Activated T-cell treated with anti-CD3 and anti-CD28 coated beads for 48 hours (primary cell): ENCODE measurements at regions not wholly inside any gene's neighbourhood (a gene's known extent, or its start where the extent isn't known, plus 50 kb on each side); places are given as distances from the start of the nearest gene placed in this dataset.
"Not testable (repeated sequence)": the region's sequence is repeated elsewhere in the genome, so short reads cannot be mapped to it uniquely, and the experiment has no call there.

Experiments
- DNase-seq: peaks from one replicate; pipeline ENCODE4 v3.0.0-alpha.2; 2020; ENCODE audit warnings: low read depth

DNA sequence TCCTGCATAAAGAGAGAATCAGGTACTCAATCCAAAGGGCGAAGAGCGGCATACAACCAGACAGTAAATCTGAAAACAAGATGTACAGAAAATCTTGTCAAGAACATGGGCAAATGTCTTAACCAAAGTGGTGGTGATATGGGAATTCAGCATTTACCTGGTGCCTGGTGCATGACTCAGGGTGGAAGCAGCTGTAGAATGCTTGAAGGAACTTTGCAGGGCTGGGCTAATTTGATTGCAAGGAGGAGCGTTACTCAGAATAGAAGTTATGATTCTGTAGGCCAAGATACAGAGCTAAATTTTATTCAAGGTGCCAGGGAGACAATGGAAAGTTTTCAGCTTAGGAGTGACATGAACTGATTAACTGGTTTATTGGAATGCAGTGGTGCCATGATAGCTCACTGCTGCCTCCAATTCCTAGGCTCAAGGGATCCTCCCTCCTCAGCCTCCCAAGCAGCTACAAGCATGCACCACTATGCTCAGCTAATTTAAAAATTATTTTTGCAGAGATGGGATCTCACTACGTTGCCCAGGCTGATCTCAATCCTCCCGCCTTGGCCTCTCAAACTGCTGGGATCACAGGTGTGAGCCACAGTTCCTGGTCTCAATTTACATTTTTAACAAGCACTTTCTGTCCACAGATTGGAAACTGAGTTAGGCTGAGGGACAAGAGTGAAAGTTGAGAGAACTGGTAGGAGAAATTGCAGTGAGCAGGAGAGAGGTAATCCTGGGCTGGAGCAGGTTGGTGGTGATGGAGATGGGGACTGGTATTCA lies 91.5 kb upstream of the TBC1D5 start:
- no peak for DNase-seq

- DNase-seq, result no peak
Observed at GRCh38 chr3:17832016-17832415, 89.6 kb upstream of the TBC1D5 start.

DNA sequence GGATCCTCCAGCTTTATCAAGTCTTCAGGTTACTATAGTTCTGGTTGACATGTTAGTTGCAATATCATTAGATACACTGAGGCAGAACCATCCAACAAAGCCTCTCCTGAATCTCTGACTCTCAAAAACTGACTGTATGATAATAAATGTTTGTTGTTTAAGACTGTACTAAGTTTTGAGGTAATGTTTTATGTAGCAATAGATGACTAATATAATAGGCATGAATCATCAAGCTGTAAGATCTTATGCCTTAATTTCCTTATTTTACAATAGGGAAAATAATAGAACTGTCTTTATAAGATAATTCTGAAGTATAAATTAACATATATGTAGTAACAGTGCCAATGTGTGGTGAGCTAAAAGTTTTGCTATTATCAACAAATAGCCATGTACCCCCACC lies 88.9 kb upstream of the TBC1D5 start:
- DNase-seq, result no peak

DNA sequence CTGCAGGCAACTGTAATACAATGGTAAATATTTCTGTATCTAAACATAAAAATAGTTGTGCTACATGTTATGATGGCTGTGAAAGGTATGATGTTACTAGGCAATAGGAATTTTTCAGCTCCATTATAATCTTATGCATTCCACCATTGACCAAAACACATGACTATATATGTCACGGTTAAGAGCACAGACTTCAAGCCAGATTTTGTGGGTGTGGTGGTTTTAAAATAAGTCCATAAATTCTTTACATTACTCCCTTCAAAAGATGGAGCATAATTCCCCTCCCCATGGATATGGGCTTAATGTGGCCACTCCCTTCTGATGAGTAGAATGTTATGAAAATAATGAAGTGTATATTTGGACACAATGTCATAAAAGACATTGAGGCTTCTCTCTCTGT lies 88.4 kb upstream of the TBC1D5 start:
- DNase-seq, result no peak

GRCh38 chr3:17828388-17828787 lies 86.0 kb upstream of the TBC1D5 start:
- DNase-seq, result no peak

GRCh38 chr3:17825298-17825697 lies 82.9 kb upstream of the TBC1D5 start:
- DNase-seq, result no peak

DNA sequence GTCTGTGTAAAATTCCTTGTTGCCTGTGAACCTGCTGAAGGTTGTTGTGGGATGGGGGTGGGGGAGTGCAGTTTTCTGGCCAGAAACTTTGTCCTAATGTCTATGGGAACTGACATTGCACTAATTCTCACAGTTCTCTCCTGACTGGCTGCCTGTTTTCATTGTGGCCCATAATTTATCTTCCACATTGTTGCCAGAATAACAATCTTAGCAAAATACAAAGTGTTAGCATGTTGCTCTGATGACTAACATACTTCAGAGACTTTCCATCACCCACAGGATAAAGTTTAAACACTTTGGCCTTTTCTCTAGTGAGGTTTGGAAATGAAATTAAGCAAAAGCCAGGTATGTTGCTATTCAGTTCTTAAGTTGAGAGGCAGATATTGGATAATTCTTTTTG lies 81.4 kb upstream of the TBC1D5 start:
- no peak for DNase-seq

DNA sequence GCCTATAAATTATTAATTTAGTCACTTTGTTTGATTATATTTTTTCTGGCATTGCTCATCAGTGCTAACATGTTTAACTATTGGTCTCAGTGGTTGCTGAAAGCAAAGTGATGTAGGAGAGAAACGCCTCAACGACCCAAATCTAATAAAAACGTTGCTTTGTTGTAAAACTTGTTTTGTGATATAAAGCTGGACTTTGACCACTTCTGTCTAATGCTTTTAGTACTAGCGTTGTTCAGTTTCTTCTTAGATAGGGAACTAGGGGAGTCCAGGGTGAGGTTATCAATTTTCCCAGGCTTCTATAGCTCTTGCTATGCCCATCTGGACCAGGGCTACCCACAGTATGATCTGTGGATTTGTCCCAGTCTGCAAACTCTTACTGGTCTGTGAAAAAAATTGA lies 80.6 kb upstream of the TBC1D5 start:
- DNase-seq, result no peak

DNA sequence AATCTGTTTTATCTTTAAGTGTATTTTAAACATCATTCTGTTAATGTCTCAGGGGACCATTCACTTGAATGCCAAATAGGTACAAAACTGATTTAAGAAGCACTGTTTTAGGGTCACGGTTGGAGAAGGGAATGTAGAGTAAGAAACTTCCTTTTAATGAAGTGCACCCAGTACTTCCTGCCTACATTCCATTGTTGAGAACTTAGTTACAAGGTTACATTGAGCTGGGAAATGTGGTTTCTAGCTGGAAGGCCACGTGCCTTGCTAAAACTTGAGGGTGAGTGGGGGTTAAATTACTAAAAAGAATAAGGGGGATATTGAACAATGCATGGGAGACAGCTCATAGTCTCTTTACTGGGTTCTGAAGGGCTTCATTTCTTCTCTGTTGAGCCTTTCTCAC lies 78.3 kb upstream of the TBC1D5 start:
- DNase-seq, result no peak

- DNase-seq, result no peak
Observed at GRCh38 chr3:17820275-17820674, 77.8 kb upstream of the TBC1D5 start.

DNA sequence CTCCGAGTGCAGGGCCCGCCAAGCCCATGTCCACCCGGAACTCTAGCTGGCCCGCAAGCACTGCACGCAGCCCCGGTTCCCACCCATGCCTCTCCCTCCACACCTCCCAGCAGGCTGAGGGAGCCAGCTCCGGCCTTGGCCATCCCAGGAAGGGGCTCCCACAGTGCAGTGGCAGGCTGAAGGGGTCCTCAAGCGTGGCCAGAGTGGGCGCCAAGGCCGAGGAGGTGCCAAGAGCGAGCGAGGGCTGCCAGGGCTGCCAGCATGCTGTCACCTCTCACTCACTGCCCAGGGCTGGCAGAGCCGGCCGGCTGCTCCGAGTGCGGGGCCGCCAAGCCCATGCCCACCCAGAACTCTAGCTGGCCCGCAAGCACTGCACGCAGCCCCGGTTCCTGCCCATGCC lies 75.5 kb upstream of the TBC1D5 start:
- not testable (repeated sequence) for DNase-seq

DNA sequence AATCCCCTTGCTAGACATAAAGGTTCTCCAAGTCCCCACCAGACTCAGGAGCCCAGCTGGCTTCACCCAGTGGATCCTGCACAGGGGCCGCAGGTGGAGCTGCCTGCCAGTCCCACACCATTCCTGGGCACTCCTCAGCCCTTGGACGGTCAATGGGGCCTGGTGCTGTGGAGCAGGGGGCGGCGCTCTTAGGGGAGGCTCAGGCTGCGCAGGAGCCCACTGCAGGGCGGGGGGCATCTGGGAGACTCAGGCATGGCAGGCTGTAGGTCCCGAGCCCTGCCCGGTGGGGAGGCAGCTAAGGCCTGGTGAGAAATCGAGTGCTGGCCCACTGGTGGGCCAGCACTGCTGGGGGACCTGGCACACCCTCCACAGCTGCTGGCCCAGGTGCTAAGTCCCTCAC lies 75.1 kb upstream of the TBC1D5 start:
- no peak for DNase-seq

DNA sequence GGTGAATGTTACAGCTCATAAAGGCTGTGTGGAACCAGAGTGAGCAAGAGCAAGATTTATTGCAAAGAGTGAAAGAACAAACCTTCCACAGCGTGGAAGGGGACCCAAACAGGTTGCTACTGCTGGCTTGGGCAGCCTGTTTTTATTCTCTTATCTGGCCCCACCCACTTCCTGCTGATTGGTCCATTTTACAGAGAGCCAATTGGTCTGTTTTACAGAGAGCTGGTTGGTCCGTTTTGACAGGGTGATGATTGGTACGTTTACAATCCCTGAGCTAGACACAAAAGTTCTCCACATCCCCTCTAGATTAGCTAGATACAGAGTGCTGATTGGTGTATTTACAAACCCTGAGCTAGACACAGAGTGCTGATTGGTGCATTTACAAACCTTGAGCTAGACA lies 74.4 kb upstream of the TBC1D5 start:
- not testable (repeated sequence) for DNase-seq

GRCh38 chr3:17812328-17812727 lies 69.9 kb upstream of the TBC1D5 start:
- DNase-seq, result not testable (repeated sequence)

- no peak for DNase-seq
Observed at GRCh38 chr3:17811646-17812045, 69.2 kb upstream of the TBC1D5 start.

GRCh38 chr3:17810759-17811158 lies 68.3 kb upstream of the TBC1D5 start:
- no peak for DNase-seq

GRCh38 chr3:17808994-17809393 lies 66.6 kb upstream of the TBC1D5 start:
- no peak for DNase-seq

DNA sequence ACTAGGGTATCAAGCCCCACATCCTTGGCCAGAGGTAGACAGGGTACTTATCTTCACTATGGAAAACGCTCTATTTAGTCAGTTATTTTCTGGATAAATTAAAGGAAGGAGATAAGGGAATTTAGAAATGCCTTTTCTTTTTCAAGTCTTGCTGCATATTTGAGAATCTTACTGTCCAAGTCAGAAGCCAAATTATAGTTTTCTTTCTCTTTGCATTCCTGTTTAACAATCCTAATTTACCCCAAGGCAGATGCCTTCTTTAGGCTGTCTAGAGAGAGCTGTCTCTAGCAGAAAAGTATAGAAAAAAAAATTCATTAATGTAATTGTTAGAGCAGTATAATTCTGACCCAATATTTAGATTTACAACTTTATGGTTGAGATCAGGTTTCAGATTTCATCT lies 64.4 kb upstream of the TBC1D5 start:
- no peak for DNase-seq

GRCh38 chr3:17806201-17806600 lies 63.8 kb upstream of the TBC1D5 start:
- no peak for DNase-seq

GRCh38 chr3:17805461-17805940 lies 63.1 kb upstream of the TBC1D5 start:
- DNase-seq, result no peak

- DNase-seq, result no peak
Observed at GRCh38 chr3:17802950-17803349, 60.5 kb upstream of the TBC1D5 start.

- DNase-seq, result no peak
Observed at GRCh38 chr3:17801131-17801530, 58.7 kb upstream of the TBC1D5 start.

- DNase-seq, result no peak
Observed at GRCh38 chr3:17800232-17800631, 57.8 kb upstream of the TBC1D5 start.

DNA sequence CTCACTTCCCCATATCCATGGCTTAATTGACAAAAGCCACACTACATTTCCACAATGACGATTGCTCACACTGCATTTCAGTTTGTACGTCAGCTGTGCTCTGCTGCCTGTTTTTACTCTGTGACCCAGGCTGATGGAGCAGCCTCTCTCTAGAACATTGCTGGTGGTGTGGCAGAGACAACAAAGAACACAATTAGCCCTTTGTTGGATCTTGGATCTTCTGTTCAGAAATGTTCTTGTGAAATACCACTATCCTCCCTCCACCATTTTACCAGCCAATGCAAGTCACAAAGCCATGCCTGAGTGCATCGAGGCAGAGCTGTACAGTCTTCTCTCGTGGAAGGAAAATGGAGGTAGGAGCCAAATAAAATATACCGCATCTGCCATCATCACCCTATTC lies 56.9 kb upstream of the TBC1D5 start:
- no peak for DNase-seq
